ENCODE measurements at regions not wholly inside any gene's neighbourhood (a gene's known extent, or its start where the extent isn't known, plus 50 kb on each side); places are given as distances from the start of the nearest gene placed in this dataset.

- no peaks in the 10 kb centered on the region for H3K9me3 ChIP-seq (ENCODE audit: low read length)
- no peak overlapping the region for H3K27ac ChIP-seq (ENCODE audit: low read depth, low read length)
- no peak overlapping the region for H3K4me3 ChIP-seq (ENCODE audit: low read length)
- H3K27me3 Mint-ChIP-seq, result peaks cover 1 to 31% of the 10 kb centered on the region in 2 donors
- CTCF ChIA-PET, result no interaction called here
- no peaks in the 10 kb centered on the region for H3K36me3 ChIP-seq (ENCODE audit: insufficient read depth, low read length)
- H3K36me3 Mint-ChIP-seq, result no peaks in the 10 kb centered on the region
- no peak for DNase-seq
- H3K4me3 Mint-ChIP-seq, result no peak overlapping the region
- POLR2A ChIA-PET, result no interaction called here
- peaks cover 0 to 2% (median 0%) of the 10 kb centered on the region in 5 donors for H3K9me3 Mint-ChIP-seq
- H3K27ac Mint-ChIP-seq, result peak overlapping the region in 1 of 8 donors; percentile 78
- no peaks in the 10 kb centered on the region for H3K4me1 Mint-ChIP-seq
- H3K4me1 ChIP-seq (ENCODE audit: insufficient read depth, low read length), result no peaks in the 10 kb centered on the region
- no peaks in the 10 kb centered on the region for H3K27me3 ChIP-seq (ENCODE audit: insufficient read depth, low read length, poor library complexity, severe bottlenecking)
Observed at GRCh38 chr1:5756434-5757186, 235.6 kb downstream of the NPHP4 start.

- no peaks in the 10 kb centered on the region for H3K4me1 ChIP-seq (ENCODE audit: insufficient read depth, low read length)
- H3K36me3 ChIP-seq (ENCODE audit: insufficient read depth, low read length), result no peaks in the 10 kb centered on the region
- Mint-ChIP-seq H3K27me3 (peaks cover 1 to 31% of the 10 kb centered on the region in 2 donors), H3K9me3 (peaks cover 0 to 2% (median 0%) of the 10 kb centered on the region in 5 donors), H3K36me3 (no peaks in the 10 kb centered on the region), H3K4me1 (no peaks in the 10 kb centered on the region), H3K27ac (no peak overlapping the region), H3K4me3 (no peak overlapping the region)
- no peak overlapping the region for H3K4me3 ChIP-seq (ENCODE audit: low read length)
- H3K9me3 ChIP-seq (ENCODE audit: low read length), result no peaks in the 10 kb centered on the region
- no peak for DNase-seq
- H3K27me3 ChIP-seq (ENCODE audit: insufficient read depth, low read length, poor library complexity, severe bottlenecking), result no peaks in the 10 kb centered on the region
- POLR2A ChIA-PET, result no interaction called here
- H3K27ac ChIP-seq (ENCODE audit: low read depth, low read length), result no peak overlapping the region
- CTCF ChIA-PET, result no interaction called here
Observed at GRCh38 chr1:5755552-5756125, 236.6 kb downstream of the NPHP4 start.

GRCh38 chr1:5754817-5755551, 237.2 kb downstream of the NPHP4 start:
- H3K4me3 ChIP-seq (ENCODE audit: low read length), result no peak overlapping the region
- no peaks in the 10 kb centered on the region for H3K36me3 ChIP-seq (ENCODE audit: insufficient read depth, low read length)
- H3K27ac ChIP-seq (ENCODE audit: low read depth, low read length), result no peak overlapping the region
- CTCF ChIA-PET, result no interaction called here
- H3K4me1 ChIP-seq (ENCODE audit: insufficient read depth, low read length), result no peaks in the 10 kb centered on the region
- H3K27me3 Mint-ChIP-seq, result peaks cover 1 to 31% of the 10 kb centered on the region in 2 donors
- POLR2A ChIA-PET, result no interaction called here
- no peaks in the 10 kb centered on the region for H3K27me3 ChIP-seq (ENCODE audit: insufficient read depth, low read length, poor library complexity, severe bottlenecking)
- H3K9me3 Mint-ChIP-seq, result no peaks in the 10 kb centered on the region
- H3K27ac Mint-ChIP-seq, result no peak overlapping the region
- no peaks in the 10 kb centered on the region for H3K36me3 Mint-ChIP-seq
- no peaks in the 10 kb centered on the region for H3K4me1 Mint-ChIP-seq
- H3K9me3 ChIP-seq (ENCODE audit: low read length), result no peaks in the 10 kb centered on the region
- DNase-seq, result no peak
- H3K4me3 Mint-ChIP-seq, result no peak overlapping the region

GRCh38 chr1:5753549-5754421, 238.4 kb downstream of the NPHP4 start:
- Histone ChIP-seq H3K27ac (ENCODE audit: low read depth, low read length) (no peak overlapping the region), H3K4me3 (ENCODE audit: low read length) (no peak overlapping the region), H3K36me3 (ENCODE audit: insufficient read depth, low read length) (no peaks in the 10 kb centered on the region), H3K9me3 (ENCODE audit: low read length) (no peaks in the 10 kb centered on the region), H3K27me3 (ENCODE audit: insufficient read depth, low read length, poor library complexity, severe bottlenecking) (no peaks in the 10 kb centered on the region), H3K4me1 (ENCODE audit: insufficient read depth, low read length) (no peaks in the 10 kb centered on the region)
- POLR2A ChIA-PET, result no interaction called here
- CTCF ChIA-PET, result no interaction called here
- H3K27ac Mint-ChIP-seq, result peak overlapping the region in 1 of 8 donors; percentile 60
- no peak for DNase-seq
- no peaks in the 10 kb centered on the region for H3K9me3 Mint-ChIP-seq
- H3K36me3 Mint-ChIP-seq, result no peaks in the 10 kb centered on the region
- H3K27me3 Mint-ChIP-seq, result peaks cover 4 to 26% of the 10 kb centered on the region in 2 donors
- H3K4me3 Mint-ChIP-seq, result no peak overlapping the region
- H3K4me1 Mint-ChIP-seq, result no peaks in the 10 kb centered on the region

GRCh38 chr1:5752746-5753548, 239.3 kb downstream of the NPHP4 start:
- no peak for DNase-seq
- POLR2A ChIA-PET, result no interaction called here
- Mint-ChIP-seq H3K27me3 (peaks cover 4 to 18% of the 10 kb centered on the region in 2 donors), H3K9me3 (no peaks in the 10 kb centered on the region), H3K4me3 (no peak overlapping the region), H3K36me3 (no peaks in the 10 kb centered on the region), H3K4me1 (no peaks in the 10 kb centered on the region), H3K27ac (peak overlapping the region in 1 of 8 donors; percentile 60)
- CTCF ChIA-PET, result no interaction called here
- H3K27ac ChIP-seq (ENCODE audit: low read depth, low read length), result no peak overlapping the region
- no peaks in the 10 kb centered on the region for H3K4me1 ChIP-seq (ENCODE audit: insufficient read depth, low read length)
- H3K4me3 ChIP-seq (ENCODE audit: low read length), result no peak overlapping the region
- H3K27me3 ChIP-seq (ENCODE audit: insufficient read depth, low read length, poor library complexity, severe bottlenecking), result no peaks in the 10 kb centered on the region
- H3K9me3 ChIP-seq (ENCODE audit: low read length), result no peaks in the 10 kb centered on the region
- H3K36me3 ChIP-seq (ENCODE audit: insufficient read depth, low read length), result no peaks in the 10 kb centered on the region

- no peaks in the 10 kb centered on the region for H3K36me3 ChIP-seq (ENCODE audit: insufficient read depth, low read length)
- no peak for DNase-seq
- H3K4me3 ChIP-seq (ENCODE audit: low read length), result no peak overlapping the region
- H3K27ac ChIP-seq (ENCODE audit: low read depth, low read length), result no peak overlapping the region
- H3K9me3 ChIP-seq (ENCODE audit: low read length), result no peaks in the 10 kb centered on the region
- no peaks in the 10 kb centered on the region for H3K4me1 Mint-ChIP-seq
- no peaks in the 10 kb centered on the region for H3K36me3 Mint-ChIP-seq
- ChIA-PET CTCF (interaction anchor here (0.8 kb wide), 1 partner anchor 116 kb away, joined by 3 read pairs; no protein-coding TSS in a partner anchor), POLR2A (no interaction called here)
- peaks cover 4 to 13% of the 10 kb centered on the region in 2 donors for H3K27me3 Mint-ChIP-seq
- no peaks in the 10 kb centered on the region for H3K4me1 ChIP-seq (ENCODE audit: insufficient read depth, low read length)
- H3K4me3 Mint-ChIP-seq, result no peak overlapping the region
- no peak overlapping the region for H3K27ac Mint-ChIP-seq
- no peaks in the 10 kb centered on the region for H3K9me3 Mint-ChIP-seq
- no peaks in the 10 kb centered on the region for H3K27me3 ChIP-seq (ENCODE audit: insufficient read depth, low read length, poor library complexity, severe bottlenecking)
Observed at GRCh38 chr1:5751833-5752745, 240.1 kb downstream of the NPHP4 start.

- CTCF ChIA-PET, result no interaction called here
- Histone ChIP-seq H3K4me1 (ENCODE audit: insufficient read depth, low read length) (no peaks in the 10 kb centered on the region), H3K9me3 (ENCODE audit: low read length) (no peaks in the 10 kb centered on the region), H3K4me3 (ENCODE audit: low read length) (no peak overlapping the region), H3K36me3 (ENCODE audit: insufficient read depth, low read length) (no peaks in the 10 kb centered on the region), H3K27ac (ENCODE audit: low read depth, low read length) (no peak overlapping the region), H3K27me3 (ENCODE audit: insufficient read depth, low read length, poor library complexity, severe bottlenecking) (no peaks in the 10 kb centered on the region)
- DNase-seq, result no peak
- POLR2A ChIA-PET, result no interaction called here
- H3K4me3 Mint-ChIP-seq, result no peak overlapping the region
- no peaks in the 10 kb centered on the region for H3K36me3 Mint-ChIP-seq
- no peaks in the 10 kb centered on the region for H3K4me1 Mint-ChIP-seq
- no peaks in the 10 kb centered on the region for H3K9me3 Mint-ChIP-seq
- peaks cover 4 to 9% of the 10 kb centered on the region in 2 donors for H3K27me3 Mint-ChIP-seq
- no peak overlapping the region for H3K27ac Mint-ChIP-seq
Observed at GRCh38 chr1:5751163-5751540, 241.1 kb downstream of the NPHP4 start.
